ENCODE measurements at regions not wholly inside any gene's neighbourhood (a gene's known extent, or its start where the extent isn't known, plus 50 kb on each side); places are given as distances from the start of the nearest gene placed in this dataset.

- ChIA-PET RAD21 (ENCODE audit: low non-redundant PET in 1 of 2, low total read pairs in 2 of 2, uncharacterized antibody in 2 of 2, unreplicated experiment in 2 of 2) (no interaction called here), CTCF (no interaction called here), POLR2A (no interaction called here)
- H3K9me2 ChIP-seq (ENCODE audit: insufficient read depth): no peaks in the 10 kb centered on the region
- no peak overlapping the region for H3K27ac ChIP-seq (ENCODE audit: low read depth, low read length)
- H3K36me3 ChIP-seq (ENCODE audit: control insufficient read depth in 1 of 2, insufficient read depth in 2 of 2, low read length in 2 of 2): no peaks in the 10 kb centered on the region
- H3K4me2 ChIP-seq (ENCODE audit: low read length): no peak overlapping the region
- no peak overlapping the region for H3K9ac ChIP-seq (ENCODE audit: low read length)
- TF ChIP-seq EGR1 (IDR thresholded peaks at IDR 0.05; ENCODE audit: low read depth) (no peak), POLR2A (IDR thresholded peaks at IDR 0.05; ENCODE audit: borderline replicate concordance, extremely low read depth, insufficient read depth, insufficient read length) (no peak), REST (IDR thresholded peaks at IDR 0.05; ENCODE audit: low read depth) (no peak), ATF3 (IDR thresholded peaks at IDR 0.05) (no peak), SRF (IDR thresholded peaks at IDR 0.05; ENCODE audit: low read depth) (no peak), CEBPB (IDR thresholded peaks at IDR 0.05; ENCODE audit: low read depth) (no peak), MAX (IDR thresholded peaks at IDR 0.05) (no peak), TCF7L2 (IDR thresholded peaks at IDR 0.05; ENCODE audit: borderline replicate concordance, extremely low read depth, insufficient read depth, insufficient read length) (no peak), JUND (IDR thresholded peaks at IDR 0.05) (no peak), YY1 (IDR thresholded peaks at IDR 0.05; ENCODE audit: extremely low read depth, insufficient replicate concordance, low read depth, low read length) (no peak), ZFX (IDR thresholded peaks at IDR 0.05) (no peak), ZBTB33 (IDR thresholded peaks at IDR 0.05; ENCODE audit: extremely low read depth, insufficient replicate concordance, low read length) (no peak), EZH2 (IDR thresholded peaks at IDR 0.05) (no peak), ELF1 (IDR thresholded peaks at IDR 0.05; ENCODE audit: borderline replicate concordance, low read depth) (no peak), ZNF274 (IDR thresholded peaks at IDR 0.05; ENCODE audit: low read depth, low read length) (no peak), RAD21 (IDR thresholded peaks at IDR 0.05; ENCODE audit: low read depth) (no peak), EZH2phosphoT487 (IDR thresholded peaks at IDR 0.05; ENCODE audit: borderline replicate concordance) (no peak)
- H4K20me1 ChIP-seq (ENCODE audit: insufficient read depth): no peaks in the 10 kb centered on the region
- no peak for ATAC-seq
- no peaks in the 10 kb centered on the region for H3K9me3 ChIP-seq (ENCODE audit: control insufficient read depth in 1 of 2, insufficient read depth in 1 of 2, low read depth in 1 of 2, low read length in 2 of 2)
- H3K4me3 ChIP-seq (replicated peaks in 1 of 2; ENCODE audit: low read depth in 1 of 2, low read length in 2 of 2): no peak overlapping the region
- H2AFZ ChIP-seq (ENCODE audit: low read depth, low read length, poor library complexity, severe bottlenecking): no peak overlapping the region
- BruUV-seq (replicated peaks): no TSS peak
- H3K4me1 ChIP-seq (ENCODE audit: control insufficient read depth in 1 of 2, insufficient read depth in 2 of 2, low read length in 2 of 2): no peaks in the 10 kb centered on the region
- intact Hi-C loops (cut with micrococcal nuclease): loop anchor here (10.0 kb wide), 1 partner anchor 291 kb away; no protein-coding TSS in a partner anchor
- H3K27me3 ChIP-seq (ENCODE audit: insufficient read depth, low read length): peaks cover 7% of the 10 kb centered on the region; the same call in 1 of the 2 replicates
- DNase-seq (ENCODE audit: low read depth, low spot score): no peak
- no peaks in the 10 kb centered on the region for H3K79me2 ChIP-seq (ENCODE audit: insufficient read depth, low read length)
These were observed 95.0 kb downstream of the SLC30A10 start for GRCh38 chr1:219833214-219833815.

Measured in HCT116 (cell line).